Body of pancreas (tissue), 4 donors: ENCODE measurements at regions not wholly inside any gene's neighbourhood (a gene's known extent, or its start where the extent isn't known, plus 50 kb on each side); places are given as distances from the start of the nearest gene placed in this dataset.

Source experiments
- CTCF ChIP-seq, 7 experiments: fragments of 450-650 bp in 4 of 7; fragments of 200-600 bp in 3 of 7; sonication (generic) in 3 of 7; IDR thresholded peaks; one replicate each; pipeline ENCODE4 v1.5.1; 2016 to 2019; ENCODE audit warnings: antibody characterized with exemption in 7 of 7
- POLR2A ChIP-seq, 3 donors: fragments of 450-650 bp; IDR thresholded peaks; one replicate each; pipeline ENCODE4 v1.6.1; 2016; ENCODE audit warnings: antibody characterized with exemption in 3 of 3, mild to moderate bottlenecking in 2 of 3

GRCh38 chr11:106523921-106524320, 446.5 kb downstream of the AASDHPPT start:
- TF ChIP-seq CTCF (IDR thresholded peaks at IDR 0.05): no peak
- TF ChIP-seq POLR2A (IDR thresholded peaks at IDR 0.05): no peak
